ENCODE measurements at regions not wholly inside any gene's neighbourhood (a gene's known extent, or its start where the extent isn't known, plus 50 kb on each side); places are given as distances from the start of the nearest gene placed in this dataset.

- no peak for TF ChIP-seq CTCF (IDR thresholded peaks at IDR 0.05; ENCODE audit: borderline replicate concordance, extremely low read depth, low read length, poor library complexity, severe bottlenecking)
- TF ChIP-seq EZH2 (IDR thresholded peaks at IDR 0.05; ENCODE audit: borderline replicate concordance, low read depth, low read length, severe bottlenecking): no peak
These were observed 442.6 kb downstream of the CMPK2 start for GRCh38 chr2:6423157-6423556.
